ENCODE measurements at regions not wholly inside any gene's neighbourhood (a gene's known extent, or its start where the extent isn't known, plus 50 kb on each side); places are given as distances from the start of the nearest gene placed in this dataset.

DNA sequence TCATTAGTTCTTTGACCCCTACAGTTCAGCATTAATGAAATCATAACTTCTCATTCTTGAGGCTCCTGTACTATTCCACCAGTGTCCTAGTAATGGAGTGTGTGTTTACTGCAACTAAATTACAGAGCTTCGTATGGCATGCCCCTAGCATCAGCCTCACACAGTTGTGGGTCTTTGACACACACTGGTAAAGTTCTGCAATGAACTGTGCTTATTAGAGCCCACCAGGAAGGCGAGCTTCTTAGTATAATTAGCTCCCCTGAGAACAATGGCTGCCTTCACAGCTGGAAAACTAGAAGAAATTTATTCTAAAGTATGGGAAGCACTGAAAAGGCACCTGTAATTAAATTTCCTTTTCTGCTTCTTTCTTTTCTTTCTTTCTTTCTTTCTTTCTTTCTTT lies 251.1 kb upstream of the RGS18 start:
- no peaks in the 10 kb centered on the region for H4K20me1 ChIP-seq (ENCODE audit: control insufficient read depth, insufficient read depth)
- intact Hi-C loops (cut with micrococcal nuclease; ENCODE audit: unreplicated experiment) (no loop called here), in situ Hi-C loops (cut with MboI) (no loop called here)
- H3K4me1 ChIP-seq (ENCODE audit: control insufficient read depth, insufficient read depth, low read length): no peaks in the 10 kb centered on the region
- CTCF ChIA-PET: no interaction called here
- no peaks in the 10 kb centered on the region; the same call in 2 of the 3 replicates for H3K9me3 ChIP-seq (replicated peaks; ENCODE audit: control insufficient read depth, insufficient read depth, low read length)
- 0% methylated on average over 2 of the region's 2 CpGs for WGBS (ENCODE audit: insufficient coverage, insufficient replicate concordance, low lambda C conversion rate, missing lambda C conversion rate)
- H3K36me3 ChIP-seq (ENCODE audit: control insufficient read depth in 2 of 2, insufficient read depth in 2 of 2, low read length in 1 of 2): no peaks in the 10 kb centered on the region
- DNase-seq (ENCODE audit: low read depth, low spot score): no peak
- no peak for TF ChIP-seq HCFC1 (IDR thresholded peaks at IDR 0.05; ENCODE audit: low read length)
- no peak for TF ChIP-seq NFIC (IDR thresholded peaks at IDR 0.05; ENCODE audit: low read depth, low read length)
- SMC1A ChIA-PET (ENCODE audit: uncharacterized antibody, unreplicated experiment): no interaction called here
- no peak overlapping the region for H3K27ac ChIP-seq (ENCODE audit: control insufficient read depth, insufficient read depth)
- no peaks in the 10 kb centered on the region for H3K27me3 ChIP-seq (replicated peaks in 1 of 2; ENCODE audit: control insufficient read depth in 2 of 2, insufficient read depth in 2 of 2, low read length in 1 of 2)
- H2AFZ ChIP-seq (ENCODE audit: control insufficient read depth, low read depth, low read length): no peak overlapping the region
- FAIRE-seq: no peak
- RAD21 ChIA-PET (ENCODE audit: unreplicated experiment): no interaction called here
- BruUV-seq (replicated peaks): no TSS peak
- no peak for ATAC-seq
- no peak overlapping the region for H3K4me3 ChIP-seq
- POLR2A ChIA-PET: no interaction called here
- H3K9ac ChIP-seq (ENCODE audit: control insufficient read depth, insufficient read depth, low read length): no peak overlapping the region
- no peak overlapping the region for H3K4me2 ChIP-seq (ENCODE audit: control insufficient read depth, insufficient read depth)
- no peaks in the 10 kb centered on the region for H3K79me2 ChIP-seq (ENCODE audit: control insufficient read depth, insufficient read depth, low read length)

DNA sequence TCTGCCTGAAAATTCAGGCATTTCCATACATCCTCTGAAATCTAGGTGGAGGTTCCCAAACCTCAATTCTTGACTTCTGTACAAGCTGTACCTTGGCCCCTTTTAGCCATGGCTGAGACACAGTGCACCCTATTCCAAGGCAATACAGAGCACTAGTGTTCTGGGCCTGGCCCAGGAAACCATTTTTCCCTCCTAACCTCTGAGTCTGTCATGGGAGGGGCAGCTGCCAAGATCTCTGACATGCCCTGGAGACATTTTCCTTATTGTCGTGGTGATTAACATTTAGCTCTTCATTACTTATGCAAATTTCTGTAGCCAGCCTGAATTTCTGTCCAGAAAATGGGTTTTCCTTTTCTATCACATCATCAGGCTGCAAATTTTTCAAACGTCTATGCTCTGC lies 248.0 kb upstream of the RGS18 start:
- H3K9me3 ChIP-seq (replicated peaks; ENCODE audit: control insufficient read depth, insufficient read depth, low read length): no peaks in the 10 kb centered on the region; the same call in 2 of the 3 replicates
- no peak overlapping the region for H2AFZ ChIP-seq (ENCODE audit: control insufficient read depth, low read depth, low read length)
- 0% methylated on average over 2 of the region's 2 CpGs for WGBS (ENCODE audit: insufficient coverage, insufficient replicate concordance, low lambda C conversion rate, missing lambda C conversion rate)
- no peak for TF ChIP-seq NR2C2 (IDR thresholded peaks at IDR 0.05; ENCODE audit: borderline replicate concordance, control insufficient read depth, insufficient read length, low read depth)
- TF ChIP-seq ZSCAN29 (IDR thresholded peaks at IDR 0.05): no peak
- TF ChIP-seq BACH1 (IDR thresholded peaks at IDR 0.05; ENCODE audit: borderline replicate concordance): no peak
- no peak for TF ChIP-seq RAD21 (IDR thresholded peaks at IDR 0.05; ENCODE audit: insufficient read depth, low read depth, low read length)
- TF ChIP-seq IRF4 (IDR thresholded peaks at IDR 0.05; ENCODE audit: low read depth, low read length): no peak
- TF ChIP-seq SMAD1 (IDR thresholded peaks at IDR 0.05; ENCODE audit: low read depth, partially characterized antibody): no peak
- TF ChIP-seq SMC3 (IDR thresholded peaks at IDR 0.05; ENCODE audit: borderline replicate concordance, low read length): no peak
- intact Hi-C loops (cut with micrococcal nuclease; ENCODE audit: unreplicated experiment) (no loop called here), in situ Hi-C loops (cut with MboI) (no loop called here)
- H3K27me3 ChIP-seq (replicated peaks in 1 of 2; ENCODE audit: control insufficient read depth in 2 of 2, insufficient read depth in 2 of 2, low read length in 1 of 2): no peaks in the 10 kb centered on the region
- H3K27ac ChIP-seq (ENCODE audit: control insufficient read depth, insufficient read depth): no peak overlapping the region
- FAIRE-seq (no peak), DNase-seq (ENCODE audit: low read depth, low spot score) (no peak), ATAC-seq (no peak)
- no TSS peak for BruUV-seq (replicated peaks)
- no peaks in the 10 kb centered on the region for H3K36me3 ChIP-seq (ENCODE audit: control insufficient read depth in 2 of 2, insufficient read depth in 2 of 2, low read length in 1 of 2)
- ChIA-PET CTCF (no interaction called here), RAD21 (ENCODE audit: unreplicated experiment) (no interaction called here), POLR2A (no interaction called here), SMC1A (ENCODE audit: uncharacterized antibody, unreplicated experiment) (no interaction called here)
- H3K9ac ChIP-seq (ENCODE audit: control insufficient read depth, insufficient read depth, low read length): no peak overlapping the region
- H3K79me2 ChIP-seq (ENCODE audit: control insufficient read depth, insufficient read depth, low read length): no peaks in the 10 kb centered on the region
- no peaks in the 10 kb centered on the region for H4K20me1 ChIP-seq (ENCODE audit: control insufficient read depth, insufficient read depth)
- H3K4me1 ChIP-seq (ENCODE audit: control insufficient read depth, insufficient read depth, low read length): no peaks in the 10 kb centered on the region
- no peak overlapping the region for H3K4me3 ChIP-seq
- H3K4me2 ChIP-seq (ENCODE audit: control insufficient read depth, insufficient read depth): no peak overlapping the region

All from GM12878 (cell line).